ENCODE measurements at regions not wholly inside any gene's neighbourhood (a gene's known extent, or its start where the extent isn't known, plus 50 kb on each side); places are given as distances from the start of the nearest gene placed in this dataset.
"Not testable (repeated sequence)": the region's sequence is repeated elsewhere in the genome, so short reads cannot be mapped to it uniquely, and the experiment has no call there.

DNA sequence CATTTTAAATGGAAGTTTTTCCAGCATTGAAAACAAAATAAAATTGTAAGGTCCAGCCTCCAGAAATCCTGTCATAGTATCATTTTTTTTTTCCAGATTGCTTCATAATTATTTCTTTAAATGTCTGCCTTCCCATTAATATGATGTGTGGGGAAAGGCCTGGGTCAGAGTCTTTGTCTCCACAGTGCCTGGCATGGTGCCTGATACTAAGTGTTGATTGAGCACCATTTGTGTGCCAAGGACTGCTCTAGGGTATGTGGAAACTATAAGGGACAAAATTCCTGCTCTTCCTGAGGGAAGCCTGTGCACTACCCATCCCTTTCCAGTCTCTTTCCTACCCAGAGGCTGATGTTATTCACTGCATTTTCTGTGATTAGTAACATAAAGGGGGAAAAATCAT, 53.1 kb upstream of the BEND4 start:
- DNase-seq = no peak

DNA sequence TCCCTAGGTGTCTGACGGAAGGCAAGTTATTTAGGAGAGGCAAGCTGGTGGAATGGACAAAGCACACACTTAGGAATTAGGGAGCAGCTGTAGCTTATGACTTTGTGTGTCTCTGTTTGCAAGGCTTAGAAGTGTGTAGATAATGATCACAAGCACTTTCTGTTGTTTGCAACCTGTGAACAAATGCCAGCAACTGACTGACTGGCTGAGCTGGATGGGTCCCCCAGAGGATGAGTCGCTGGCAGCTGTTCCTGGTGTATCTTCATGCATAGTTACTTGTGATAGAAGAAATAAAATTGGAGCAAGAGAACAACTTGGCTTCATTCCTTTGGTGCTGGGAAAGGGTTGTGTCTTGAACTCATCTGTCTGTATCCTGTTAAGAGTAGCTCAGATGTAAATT, 64.2 kb upstream of the BEND4 start:
- DNase-seq = no peak

GRCh38 chr4:42225286-42225685, 72.8 kb upstream of the BEND4 start:
- no peak for DNase-seq

DNA sequence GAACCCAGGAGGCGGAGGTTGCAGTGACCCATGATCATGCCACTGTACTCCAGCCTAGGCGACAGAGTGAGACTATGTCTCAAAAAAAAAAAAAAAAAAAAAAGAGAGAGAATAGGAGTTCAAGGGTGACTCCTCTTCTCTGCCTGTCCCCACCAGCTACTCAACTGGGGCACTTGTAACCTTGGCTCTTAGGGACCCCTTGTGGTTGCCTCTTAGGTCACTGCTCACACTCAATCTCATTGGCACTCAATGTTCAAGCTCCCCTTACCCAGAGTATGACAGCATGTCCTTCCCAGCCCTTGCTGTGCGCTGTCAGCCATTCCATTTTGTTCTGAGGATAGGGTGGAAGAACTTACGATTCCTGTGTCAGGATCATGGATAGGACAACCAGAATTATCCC, 82.4 kb upstream of the BEND4 start:
- no peak for DNase-seq

DNA sequence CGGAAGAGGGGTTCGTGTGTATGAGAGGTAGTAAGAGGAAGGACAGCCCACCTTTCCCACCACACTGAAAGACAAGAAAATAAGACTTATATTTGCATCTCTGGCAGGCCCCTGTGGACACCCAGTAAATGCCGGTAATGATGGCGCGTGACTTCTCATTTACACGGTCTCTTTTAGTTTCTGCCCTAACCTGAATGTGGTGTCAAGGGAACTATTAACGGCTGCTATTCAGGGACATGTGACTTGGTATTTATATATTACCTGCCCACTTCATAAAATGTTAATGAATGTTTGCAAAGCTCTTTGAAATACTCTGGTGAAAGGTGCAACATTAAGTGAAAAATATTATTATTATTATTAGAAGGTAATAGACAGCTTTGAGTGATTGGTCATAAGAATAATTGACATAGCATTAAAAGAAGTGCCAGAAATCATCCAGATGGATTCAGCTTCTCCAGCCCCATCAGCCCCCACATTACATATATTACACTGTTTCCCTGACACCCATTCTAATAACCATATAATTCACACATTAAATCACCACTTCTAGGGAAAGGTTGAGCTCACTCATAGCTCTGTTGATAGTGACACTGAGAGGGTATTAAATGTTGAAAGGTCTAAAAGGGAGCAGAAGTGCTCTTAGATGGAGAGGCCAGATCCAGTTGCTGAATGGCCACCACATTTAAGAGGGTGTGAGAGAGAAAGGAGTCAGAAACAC, 83.0 kb upstream of the BEND4 start:
- no peak for DNase-seq

- DNase-seq = no peak
These were observed 84.6 kb upstream of the BEND4 start for GRCh38 chr4:42237010-42237409.

DNA sequence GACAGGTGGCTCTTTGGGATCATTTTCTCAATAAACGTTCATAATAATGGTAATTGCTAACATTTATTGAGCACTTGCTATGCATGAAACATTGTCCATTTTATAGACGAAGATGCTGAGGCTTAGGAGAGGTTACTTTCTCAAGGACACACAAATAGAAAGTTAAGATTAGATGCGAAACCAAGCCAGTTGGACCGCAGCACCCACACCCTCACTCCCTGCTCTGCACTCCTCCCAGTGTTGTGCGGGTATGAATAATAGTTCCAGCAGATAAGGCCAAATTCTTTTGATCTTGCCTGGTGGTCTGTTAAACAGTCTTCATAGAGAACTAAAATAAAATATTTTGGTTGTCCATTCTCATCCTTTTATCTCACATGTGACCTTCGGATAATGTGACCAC, 85.0 kb upstream of the BEND4 start:
- no peak for DNase-seq

GRCh38 chr4:42248972-42249371, 96.5 kb upstream of the BEND4 start:
- no peak for DNase-seq

DNA sequence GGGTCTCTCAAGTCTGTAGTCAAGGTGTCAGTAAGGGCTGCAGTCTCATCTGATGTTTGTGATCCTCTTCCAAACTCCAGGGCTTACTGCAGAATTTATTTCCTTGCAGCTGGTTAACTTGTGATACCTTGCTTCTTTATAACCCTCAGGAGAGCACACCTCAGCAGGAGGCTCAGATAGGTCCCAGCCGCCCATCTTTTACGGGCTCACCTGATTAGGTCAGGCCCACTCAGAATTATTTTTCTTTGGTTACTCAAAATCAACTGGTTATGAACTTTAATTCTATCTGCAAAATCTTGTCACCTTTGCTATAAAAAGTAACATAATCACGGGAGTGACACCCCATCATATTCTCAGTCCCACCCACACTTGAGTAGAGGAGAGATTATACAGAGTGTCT, 99.9 kb upstream of the BEND4 start:
- no peak for DNase-seq

- DNase-seq = not testable (repeated sequence)
These were observed 105.2 kb upstream of the BEND4 start for GRCh38 chr4:42257645-42258044.

GRCh38 chr4:42262701-42263490, 110.4 kb upstream of the BEND4 start:
- no peak for DNase-seq

DNA sequence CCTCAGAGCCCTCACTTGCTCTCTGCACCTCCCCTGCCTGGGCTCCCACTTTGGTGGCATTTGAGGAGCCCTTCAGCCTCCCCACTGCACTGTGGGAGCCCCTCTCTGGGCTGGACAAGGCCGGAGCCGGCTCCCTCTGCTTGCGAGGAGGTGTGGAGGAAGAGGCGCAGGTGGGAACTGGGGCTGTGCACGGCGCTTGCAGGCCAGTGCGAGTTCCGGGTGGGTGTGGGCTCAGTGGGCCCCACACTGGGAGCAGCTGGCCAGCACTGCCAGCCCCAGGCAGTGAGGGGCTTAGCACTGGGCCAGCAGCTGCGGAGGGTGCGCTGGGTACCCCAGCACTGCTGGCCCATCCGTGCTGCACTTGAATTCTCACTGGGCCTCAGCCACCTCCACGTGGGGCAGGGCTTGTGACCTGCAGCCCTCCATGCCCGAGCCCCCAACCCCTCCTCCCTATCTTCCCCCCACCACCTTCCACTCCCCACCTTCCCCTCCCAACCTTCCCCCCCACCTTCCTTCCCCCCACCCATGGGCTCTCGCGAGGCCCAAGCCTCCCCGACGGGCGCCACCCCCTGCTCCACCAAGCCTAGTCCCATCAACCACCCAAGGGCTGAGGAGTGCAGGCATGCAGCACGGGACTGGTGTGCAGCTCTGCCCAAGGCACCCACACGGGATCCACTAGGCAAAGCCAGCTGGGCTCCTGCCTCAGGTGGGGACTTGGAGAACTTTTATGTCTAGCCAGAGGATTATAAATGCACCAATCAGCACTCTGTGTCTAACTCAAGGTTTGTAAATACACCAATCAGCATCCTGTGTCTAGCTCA, 113.5 kb upstream of the BEND4 start:
- DNase-seq = no peak

- DNase-seq = no peak
These were observed 115.3 kb upstream of the BEND4 start for GRCh38 chr4:42267724-42268123.

- no peak for DNase-seq
These were observed 116.4 kb upstream of the BEND4 start for GRCh38 chr4:42268824-42269223.

GRCh38 chr4:42271096-42271495, 118.6 kb upstream of the BEND4 start:
- DNase-seq = no peak

- no peak for DNase-seq
These were observed 120.0 kb upstream of the SHISA3 start for GRCh38 chr4:42277291-42277690.

DNA sequence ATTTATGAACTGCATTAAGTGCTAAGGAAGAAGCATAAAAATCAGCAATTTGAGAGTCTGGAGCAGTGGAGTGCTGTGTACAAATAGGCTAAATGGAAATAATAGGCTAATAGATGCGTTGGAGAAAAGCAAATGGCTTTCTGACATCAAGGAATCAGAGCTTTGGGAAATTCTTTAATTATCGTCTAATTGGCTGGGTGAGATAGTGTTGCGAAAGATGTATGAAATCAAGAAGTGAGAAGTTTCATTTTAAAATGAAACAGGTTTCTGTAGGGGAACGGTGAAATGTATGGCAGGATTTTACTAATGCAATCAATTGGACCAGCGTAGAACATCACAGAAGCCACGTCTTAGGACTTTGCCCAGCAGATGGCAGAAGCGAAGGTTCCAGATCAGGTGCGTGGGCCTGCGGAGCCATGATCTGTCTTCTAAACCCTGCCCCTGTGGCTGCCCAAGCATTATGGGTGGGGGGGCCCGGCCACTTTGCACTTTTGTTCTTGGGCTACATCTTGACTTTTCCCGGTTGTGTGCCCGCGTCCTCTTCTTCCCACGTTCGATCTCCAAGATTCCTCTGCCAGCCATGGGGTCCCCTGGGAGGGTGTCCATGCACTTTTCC, 118.5 kb upstream of the SHISA3 start:
- DNase-seq = no peak

- peak; percentile 12 for DNase-seq
These were observed 116.8 kb upstream of the SHISA3 start for GRCh38 chr4:42280327-42281095.

DNA sequence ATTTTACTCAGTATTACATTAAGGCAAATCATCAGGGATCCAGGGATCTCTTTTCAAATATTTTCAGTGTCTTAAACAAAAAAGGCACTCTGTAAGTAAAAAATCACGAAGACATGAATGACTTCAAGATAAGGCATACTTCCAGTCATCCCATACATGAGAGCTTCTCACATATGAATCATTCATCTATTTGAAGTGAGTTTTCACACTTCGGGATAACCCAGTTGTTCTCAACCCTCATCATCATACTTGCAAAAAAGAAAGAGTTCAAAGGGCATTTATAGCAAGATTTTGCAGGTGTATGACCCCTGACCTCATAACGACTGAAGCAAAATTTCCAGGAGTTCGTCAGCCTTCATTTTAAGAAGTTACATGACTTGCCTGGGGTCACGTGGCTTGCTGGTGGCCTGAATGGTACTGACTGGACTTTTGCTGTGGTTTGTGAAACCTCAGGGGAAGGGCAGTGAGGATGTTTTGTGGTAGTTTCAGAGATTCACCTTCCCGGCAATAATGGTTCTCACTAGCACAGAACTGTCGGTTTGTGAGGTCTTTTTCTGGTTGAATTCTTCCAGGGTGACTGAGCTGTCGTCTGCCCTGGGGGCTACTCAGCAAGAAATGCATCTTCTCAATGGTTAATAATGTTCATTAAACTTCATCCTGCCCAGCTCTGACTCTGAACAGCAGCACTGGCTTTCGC, 115.8 kb upstream of the SHISA3 start:
- no peak for DNase-seq

GRCh38 chr4:42282081-42282901, 115.0 kb upstream of the SHISA3 start:
- peak; percentile 62 for DNase-seq

DNA sequence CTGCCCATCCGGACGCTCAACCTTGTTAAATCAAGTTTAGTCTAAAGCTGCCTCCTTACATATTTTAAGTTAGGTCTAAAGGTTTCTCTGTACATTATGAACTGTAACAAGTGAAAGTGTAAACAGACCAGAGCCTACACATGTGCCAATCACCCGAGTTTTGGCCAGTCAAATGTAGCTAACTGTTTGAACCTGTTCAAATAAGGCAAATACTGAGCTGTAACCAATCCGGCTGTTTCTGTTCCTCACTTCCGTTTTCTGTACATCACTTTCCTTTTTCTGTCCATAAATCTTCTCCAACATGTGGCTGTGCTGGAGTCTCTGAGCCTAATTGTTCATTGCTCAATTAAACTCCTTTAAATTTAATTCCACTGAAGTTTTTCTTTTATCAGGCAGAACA, 113.3 kb upstream of the SHISA3 start:
- no peak for DNase-seq

All from kidney glomerular epithelial cell (primary cell).